ENCODE measurements at regions not wholly inside any gene's neighbourhood (a gene's known extent, or its start where the extent isn't known, plus 50 kb on each side); places are given as distances from the start of the nearest gene placed in this dataset.

GRCh38 chr3:147613725-147614124, 204.6 kb downstream of the ZIC1 start:
- in situ Hi-C loops (cut with MboI; ENCODE audit: low pct_unique_long_range_greater_than_20kb, low sequenced_read_pairs, unreplicated experiment), result no loop called here
- peak; percentile 19 for DNase-seq (ENCODE audit: low spot score)
- TF ChIP-seq, protein P1, sequence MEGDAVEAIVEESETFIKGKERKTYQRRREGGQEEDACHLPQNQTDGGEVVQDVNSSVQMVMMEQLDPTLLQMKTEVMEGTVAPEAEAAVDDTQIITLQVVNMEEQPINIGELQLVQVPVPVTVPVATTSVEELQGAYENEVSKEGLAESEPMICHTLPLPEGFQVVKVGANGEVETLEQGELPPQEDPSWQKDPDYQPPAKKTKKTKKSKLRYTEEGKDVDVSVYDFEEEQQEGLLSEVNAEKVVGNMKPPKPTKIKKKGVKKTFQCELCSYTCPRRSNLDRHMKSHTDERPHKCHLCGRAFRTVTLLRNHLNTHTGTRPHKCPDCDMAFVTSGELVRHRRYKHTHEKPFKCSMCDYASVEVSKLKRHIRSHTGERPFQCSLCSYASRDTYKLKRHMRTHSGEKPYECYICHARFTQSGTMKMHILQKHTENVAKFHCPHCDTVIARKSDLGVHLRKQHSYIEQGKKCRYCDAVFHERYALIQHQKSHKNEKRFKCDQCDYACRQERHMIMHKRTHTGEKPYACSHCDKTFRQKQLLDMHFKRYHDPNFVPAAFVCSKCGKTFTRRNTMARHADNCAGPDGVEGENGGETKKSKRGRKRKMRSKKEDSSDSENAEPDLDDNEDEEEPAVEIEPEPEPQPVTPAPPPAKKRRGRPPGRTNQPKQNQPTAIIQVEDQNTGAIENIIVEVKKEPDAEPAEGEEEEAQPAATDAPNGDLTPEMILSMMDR (IDR thresholded peaks at IDR 0.05; ENCODE audit: extremely low read depth, insufficient read depth, missing control alignments), result no peak

GRCh38 chr3:147614210-147614609, 205.0 kb downstream of the ZIC1 start:
- in situ Hi-C loops (cut with MboI; ENCODE audit: low pct_unique_long_range_greater_than_20kb, low sequenced_read_pairs, unreplicated experiment), result no loop called here
- DNase-seq (ENCODE audit: low spot score), result no peak
- TF ChIP-seq, protein P1 (IDR thresholded peaks at IDR 0.05; ENCODE audit: extremely low read depth, insufficient read depth, missing control alignments), result no peak

DNA sequence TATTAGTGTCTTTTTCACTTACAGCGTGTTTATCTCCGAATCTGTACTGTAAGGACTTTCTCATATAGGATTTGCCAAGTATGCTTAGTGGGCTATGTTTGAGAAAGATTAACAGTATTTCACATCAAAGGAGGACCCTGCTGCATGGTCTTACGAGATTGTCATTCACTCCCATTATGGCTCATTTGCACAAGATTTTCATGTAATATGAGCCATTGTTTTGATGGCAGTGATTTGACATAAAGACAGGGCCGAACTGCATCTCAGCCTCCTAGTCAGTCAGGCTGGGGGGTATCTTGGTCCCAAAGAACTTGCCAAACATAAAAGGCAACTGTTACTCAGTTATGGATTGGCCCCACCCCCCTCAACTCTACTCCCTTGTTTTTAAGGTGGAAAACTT, 205.9 kb downstream of the ZIC1 start:
- no peak for DNase-seq (ENCODE audit: low spot score)
- in situ Hi-C loops (cut with MboI; ENCODE audit: low pct_unique_long_range_greater_than_20kb, low sequenced_read_pairs, unreplicated experiment), result no loop called here
- TF ChIP-seq, protein P1 (IDR thresholded peaks at IDR 0.05; ENCODE audit: extremely low read depth, insufficient read depth, missing control alignments), result no peak

- in situ Hi-C loops (cut with MboI; ENCODE audit: low pct_unique_long_range_greater_than_20kb, low sequenced_read_pairs, unreplicated experiment), result no loop called here
- no peak for DNase-seq (ENCODE audit: low spot score)
- TF ChIP-seq, protein P1 (IDR thresholded peaks at IDR 0.05; ENCODE audit: extremely low read depth, insufficient read depth, missing control alignments), result peak; percentile 49
Measured at GRCh38 chr3:147616998-147617619, 207.9 kb downstream of the ZIC1 start.

DNA sequence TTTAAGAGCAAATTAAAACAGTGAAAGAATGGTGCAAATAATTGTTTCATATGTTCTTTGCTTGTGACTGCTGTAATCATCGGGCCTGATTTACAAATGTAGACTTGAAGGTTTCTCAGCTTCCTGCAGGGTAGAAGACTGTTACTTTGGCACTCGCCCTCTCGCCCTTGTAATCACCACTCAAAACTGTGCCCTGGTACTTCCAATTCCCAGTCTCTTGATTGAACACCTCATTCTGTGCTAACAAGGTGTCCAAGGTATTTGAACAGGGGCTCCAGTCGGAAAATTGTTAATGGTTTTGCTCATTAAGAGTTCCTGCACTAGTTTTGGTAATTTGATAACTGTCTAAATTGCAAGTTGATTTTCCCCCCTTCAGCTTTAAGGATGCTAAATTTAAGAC, 209.5 kb downstream of the ZIC1 start:
- in situ Hi-C loops (cut with MboI; ENCODE audit: low pct_unique_long_range_greater_than_20kb, low sequenced_read_pairs, unreplicated experiment), result no loop called here
- DNase-seq (ENCODE audit: low spot score), result no peak
- TF ChIP-seq, protein P1 (IDR thresholded peaks at IDR 0.05; ENCODE audit: extremely low read depth, insufficient read depth, missing control alignments), result no peak

DNA sequence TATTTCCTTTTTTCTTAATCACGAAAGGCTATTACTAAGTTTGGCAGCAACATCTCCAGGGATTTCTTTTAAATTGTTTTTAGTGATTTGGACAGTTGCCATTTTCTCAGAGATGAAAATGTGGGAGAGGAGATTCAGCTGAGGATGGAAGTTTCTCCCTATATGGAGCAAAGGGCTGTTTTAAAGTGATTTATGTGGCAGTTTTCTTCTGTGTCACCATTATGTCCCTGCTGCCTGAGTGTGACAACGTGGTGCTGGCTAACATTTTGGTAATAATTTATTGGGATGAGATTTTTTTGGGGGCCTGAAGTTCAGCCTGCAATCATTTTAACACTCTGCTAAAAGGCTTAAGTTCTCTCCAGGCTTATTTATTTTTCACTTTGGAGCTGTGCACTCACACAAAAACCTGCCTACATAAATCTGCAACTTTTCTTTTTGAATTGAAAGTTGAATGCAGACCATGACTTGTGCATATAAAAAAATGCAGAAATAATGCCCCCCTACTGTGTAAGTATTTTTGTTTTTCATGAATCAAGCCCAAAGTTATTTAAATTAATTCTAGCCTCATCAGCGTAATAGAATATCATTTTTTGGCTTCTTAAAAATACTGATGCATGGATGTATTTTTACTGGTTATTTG, 210.9 kb downstream of the ZIC1 start:
- TF ChIP-seq, protein P1 (IDR thresholded peaks at IDR 0.05; ENCODE audit: extremely low read depth, insufficient read depth, missing control alignments), result no peak
- in situ Hi-C loops (cut with MboI; ENCODE audit: low pct_unique_long_range_greater_than_20kb, low sequenced_read_pairs, unreplicated experiment), result no loop called here
- no peak for DNase-seq (ENCODE audit: low spot score)

Data from GM13977 (cell line).